HepG2 (cell line): ENCODE measurements at regions not wholly inside any gene's neighbourhood (a gene's known extent, or its start where the extent isn't known, plus 50 kb on each side); places are given as distances from the start of the nearest gene placed in this dataset.

ENCODE experiments used
- ATAD3A ChIP-seq: sonication (generic); formaldehyde crosslinking; IDR thresholded peaks from 2 replicates; pipeline ENCODE4 v1.4.0; 2020; ENCODE audit warnings: missing genetic modification reagents
- EED ChIP-seq: sonication (generic); formaldehyde crosslinking; IDR thresholded peaks from 2 replicates; pipeline ENCODE4 v1.5.0; 2020; ENCODE audit warnings: mild to moderate bottlenecking, missing genetic modification reagents
- ETV5 ChIP-seq: IDR thresholded peaks from 2 replicates; pipeline ENCODE4 v1.6.1; 2018; ENCODE audit warnings: missing biosample characterization, missing genetic modification reagents, inconsistent platforms, borderline replicate concordance
- FOXA3 ChIP-seq: IDR thresholded peaks from 2 replicates; pipeline ENCODE4 v1.6.1; 2016; ENCODE audit warnings: missing genetic modification reagents, missing compliant biosample characterization
- GABPA ChIP-seq, 2 experiments: IDR thresholded peaks; 2 replicates each; pipeline ENCODE4 v1.6.1; 2011 to 2016; ENCODE audit warnings: low read depth in 2 of 2, low read length in 1 of 2, missing biosample characterization in 1 of 2, missing genetic modification characterization in 1 of 2
- GATA4 ChIP-seq: sonication (generic); IDR thresholded peaks from 2 replicates; pipeline ENCODE4 v1.6.1; 2016; ENCODE audit warnings: antibody characterized with exemption, low read depth, borderline replicate concordance
- HMG20A ChIP-seq: IDR thresholded peaks from 2 replicates; pipeline ENCODE4 v1.6.1; 2016; ENCODE audit warnings: borderline replicate concordance
- KDM6A ChIP-seq: IDR thresholded peaks from 2 replicates; pipeline ENCODE4 v1.6.1; 2016; ENCODE audit warnings: low read depth
- NCOR1 ChIP-seq: fragments of 200-600 bp; sonication (generic); IDR thresholded peaks from 2 replicates; pipeline ENCODE4 v1.7.0; 2017; ENCODE audit warnings: antibody characterized with exemption, low read length, borderline replicate concordance
- PAXIP1 ChIP-seq: sonication (generic); formaldehyde crosslinking; conservative IDR thresholded peaks from 2 replicates; pipeline ENCODE4 v1.4.0; 2020; ENCODE audit warnings: mild to moderate bottlenecking, missing genetic modification reagents, moderate library complexity
- PPARG ChIP-seq: conservative IDR thresholded peaks from 2 replicates; pipeline ENCODE4 v1.6.1; 2016; ENCODE audit warnings: missing biosample characterization, missing genetic modification reagents
- SOX13 ChIP-seq, 3 experiments: fragments of 450-650 bp in 1 of 3; sonication (generic) in 1 of 3; formaldehyde crosslinking in 1 of 3; IDR thresholded peaks in 2 of 3; conservative IDR thresholded peaks in 1 of 3; 2 replicates each; pipeline versions ENCODE4 v1.5.0 to v1.6.1; 2016 to 2020; ENCODE audit warnings: antibody characterized with exemption in 1 of 3, mild to moderate bottlenecking in 1 of 3, missing compliant biosample characterization in 1 of 3, missing genetic modification reagents in 1 of 3, moderate library complexity in 1 of 3
- SRY ChIP-seq: sonication (generic); formaldehyde crosslinking; IDR thresholded peaks from 2 replicates; pipeline ENCODE4 v1.8.0; 2022; ENCODE audit warnings: mild to moderate bottlenecking, missing genetic modification reagents
- ZNF275 ChIP-seq: sonication (generic); formaldehyde crosslinking; IDR thresholded peaks from 2 replicates; pipeline ENCODE4 v1.8.0; 2022; ENCODE audit warnings: missing genetic modification reagents, mild to moderate bottlenecking, inconsistent platforms, borderline replicate concordance
- ZNF563 ChIP-seq: sonication (generic); formaldehyde crosslinking; IDR thresholded peaks from 2 replicates; pipeline ENCODE4 v1.8.0; 2022; ENCODE audit warnings: mild to moderate bottlenecking, moderate library complexity, missing genetic modification reagents
- ZNF644 ChIP-seq: IDR thresholded peaks from 2 replicates; pipeline ENCODE4 v1.6.1; 2016; ENCODE audit warnings: low read depth
- ZNF646 ChIP-seq: sonication (generic); formaldehyde crosslinking; IDR thresholded peaks from 2 replicates; pipeline ENCODE4 v1.9.0; 2021; ENCODE audit warnings: mild to moderate bottlenecking, missing genetic modification reagents
- ZNF766 ChIP-seq: sonication (generic); formaldehyde crosslinking; IDR thresholded peaks from 2 replicates; pipeline ENCODE4 v1.5.0; 2020; ENCODE audit warnings: missing genetic modification reagents, borderline replicate concordance
- ZNF816 ChIP-seq: sonication (generic); formaldehyde crosslinking; IDR thresholded peaks from 2 replicates; pipeline ENCODE4 v1.8.0; 2022; ENCODE audit warnings: missing genetic modification reagents, mild to moderate bottlenecking, borderline replicate concordance

GRCh38 chr2:164351536-164351935, 269.7 kb downstream of the GRB14 start (continued):
- TF ChIP-seq ATAD3A (CRISPR knock-in tag): no peak
- TF ChIP-seq ZNF563 (CRISPR knock-in tag): no peak
- TF ChIP-seq ZNF644 (CRISPR knock-in tag): no peak
- TF ChIP-seq ZNF646 (CRISPR knock-in tag): peak; percentile 43; the same call in 1 of the 2 replicates
- TF ChIP-seq PAXIP1 (CRISPR knock-in tag): 0 out of 2 replicates have a peak, but pooled peaks have one; percentile 17
- TF ChIP-seq SOX13 (IDR thresholded peaks at IDR 0.05): no peak
- TF ChIP-seq SOX13 (CRISPR knock-in tag; conservative IDR thresholded peaks at IDR 0.05 in 1 of 2, IDR thresholded peaks at IDR 0.05 in 1 of 2): peak in 1 of 2 experiments; percentile 45; a peak in 1 of 4 replicates
- TF ChIP-seq HMG20A (CRISPR knock-in tag): peak; percentile 67; the same call in 1 of the 2 replicates
- TF ChIP-seq ZNF816: no peak
- no peak for TF ChIP-seq PPARG (CRISPR knock-in tag)
- no peak for TF ChIP-seq ZNF275 (CRISPR knock-in tag)
- TF ChIP-seq ETV5 (CRISPR knock-in tag): no peak
- TF ChIP-seq KDM6A: no peak
- peak; percentile 81 for TF ChIP-seq FOXA3
- TF ChIP-seq SRY (CRISPR knock-in tag): no peak
- no peak for TF ChIP-seq NCOR1
- TF ChIP-seq GABPA (IDR thresholded peaks at IDR 0.05; ENCODE audit: low read depth, low read length): no peak
- TF ChIP-seq GABPA (CRISPR knock-in tag; IDR thresholded peaks at IDR 0.05; ENCODE audit: low read depth): no peak
- TF ChIP-seq ZNF766: no peak
- TF ChIP-seq EED: no peak
- no peak for TF ChIP-seq GATA4
